ENCODE measurements at regions not wholly inside any gene's neighbourhood (a gene's known extent, or its start where the extent isn't known, plus 50 kb on each side); places are given as distances from the start of the nearest gene placed in this dataset.

- TF ChIP-seq, protein P1, sequence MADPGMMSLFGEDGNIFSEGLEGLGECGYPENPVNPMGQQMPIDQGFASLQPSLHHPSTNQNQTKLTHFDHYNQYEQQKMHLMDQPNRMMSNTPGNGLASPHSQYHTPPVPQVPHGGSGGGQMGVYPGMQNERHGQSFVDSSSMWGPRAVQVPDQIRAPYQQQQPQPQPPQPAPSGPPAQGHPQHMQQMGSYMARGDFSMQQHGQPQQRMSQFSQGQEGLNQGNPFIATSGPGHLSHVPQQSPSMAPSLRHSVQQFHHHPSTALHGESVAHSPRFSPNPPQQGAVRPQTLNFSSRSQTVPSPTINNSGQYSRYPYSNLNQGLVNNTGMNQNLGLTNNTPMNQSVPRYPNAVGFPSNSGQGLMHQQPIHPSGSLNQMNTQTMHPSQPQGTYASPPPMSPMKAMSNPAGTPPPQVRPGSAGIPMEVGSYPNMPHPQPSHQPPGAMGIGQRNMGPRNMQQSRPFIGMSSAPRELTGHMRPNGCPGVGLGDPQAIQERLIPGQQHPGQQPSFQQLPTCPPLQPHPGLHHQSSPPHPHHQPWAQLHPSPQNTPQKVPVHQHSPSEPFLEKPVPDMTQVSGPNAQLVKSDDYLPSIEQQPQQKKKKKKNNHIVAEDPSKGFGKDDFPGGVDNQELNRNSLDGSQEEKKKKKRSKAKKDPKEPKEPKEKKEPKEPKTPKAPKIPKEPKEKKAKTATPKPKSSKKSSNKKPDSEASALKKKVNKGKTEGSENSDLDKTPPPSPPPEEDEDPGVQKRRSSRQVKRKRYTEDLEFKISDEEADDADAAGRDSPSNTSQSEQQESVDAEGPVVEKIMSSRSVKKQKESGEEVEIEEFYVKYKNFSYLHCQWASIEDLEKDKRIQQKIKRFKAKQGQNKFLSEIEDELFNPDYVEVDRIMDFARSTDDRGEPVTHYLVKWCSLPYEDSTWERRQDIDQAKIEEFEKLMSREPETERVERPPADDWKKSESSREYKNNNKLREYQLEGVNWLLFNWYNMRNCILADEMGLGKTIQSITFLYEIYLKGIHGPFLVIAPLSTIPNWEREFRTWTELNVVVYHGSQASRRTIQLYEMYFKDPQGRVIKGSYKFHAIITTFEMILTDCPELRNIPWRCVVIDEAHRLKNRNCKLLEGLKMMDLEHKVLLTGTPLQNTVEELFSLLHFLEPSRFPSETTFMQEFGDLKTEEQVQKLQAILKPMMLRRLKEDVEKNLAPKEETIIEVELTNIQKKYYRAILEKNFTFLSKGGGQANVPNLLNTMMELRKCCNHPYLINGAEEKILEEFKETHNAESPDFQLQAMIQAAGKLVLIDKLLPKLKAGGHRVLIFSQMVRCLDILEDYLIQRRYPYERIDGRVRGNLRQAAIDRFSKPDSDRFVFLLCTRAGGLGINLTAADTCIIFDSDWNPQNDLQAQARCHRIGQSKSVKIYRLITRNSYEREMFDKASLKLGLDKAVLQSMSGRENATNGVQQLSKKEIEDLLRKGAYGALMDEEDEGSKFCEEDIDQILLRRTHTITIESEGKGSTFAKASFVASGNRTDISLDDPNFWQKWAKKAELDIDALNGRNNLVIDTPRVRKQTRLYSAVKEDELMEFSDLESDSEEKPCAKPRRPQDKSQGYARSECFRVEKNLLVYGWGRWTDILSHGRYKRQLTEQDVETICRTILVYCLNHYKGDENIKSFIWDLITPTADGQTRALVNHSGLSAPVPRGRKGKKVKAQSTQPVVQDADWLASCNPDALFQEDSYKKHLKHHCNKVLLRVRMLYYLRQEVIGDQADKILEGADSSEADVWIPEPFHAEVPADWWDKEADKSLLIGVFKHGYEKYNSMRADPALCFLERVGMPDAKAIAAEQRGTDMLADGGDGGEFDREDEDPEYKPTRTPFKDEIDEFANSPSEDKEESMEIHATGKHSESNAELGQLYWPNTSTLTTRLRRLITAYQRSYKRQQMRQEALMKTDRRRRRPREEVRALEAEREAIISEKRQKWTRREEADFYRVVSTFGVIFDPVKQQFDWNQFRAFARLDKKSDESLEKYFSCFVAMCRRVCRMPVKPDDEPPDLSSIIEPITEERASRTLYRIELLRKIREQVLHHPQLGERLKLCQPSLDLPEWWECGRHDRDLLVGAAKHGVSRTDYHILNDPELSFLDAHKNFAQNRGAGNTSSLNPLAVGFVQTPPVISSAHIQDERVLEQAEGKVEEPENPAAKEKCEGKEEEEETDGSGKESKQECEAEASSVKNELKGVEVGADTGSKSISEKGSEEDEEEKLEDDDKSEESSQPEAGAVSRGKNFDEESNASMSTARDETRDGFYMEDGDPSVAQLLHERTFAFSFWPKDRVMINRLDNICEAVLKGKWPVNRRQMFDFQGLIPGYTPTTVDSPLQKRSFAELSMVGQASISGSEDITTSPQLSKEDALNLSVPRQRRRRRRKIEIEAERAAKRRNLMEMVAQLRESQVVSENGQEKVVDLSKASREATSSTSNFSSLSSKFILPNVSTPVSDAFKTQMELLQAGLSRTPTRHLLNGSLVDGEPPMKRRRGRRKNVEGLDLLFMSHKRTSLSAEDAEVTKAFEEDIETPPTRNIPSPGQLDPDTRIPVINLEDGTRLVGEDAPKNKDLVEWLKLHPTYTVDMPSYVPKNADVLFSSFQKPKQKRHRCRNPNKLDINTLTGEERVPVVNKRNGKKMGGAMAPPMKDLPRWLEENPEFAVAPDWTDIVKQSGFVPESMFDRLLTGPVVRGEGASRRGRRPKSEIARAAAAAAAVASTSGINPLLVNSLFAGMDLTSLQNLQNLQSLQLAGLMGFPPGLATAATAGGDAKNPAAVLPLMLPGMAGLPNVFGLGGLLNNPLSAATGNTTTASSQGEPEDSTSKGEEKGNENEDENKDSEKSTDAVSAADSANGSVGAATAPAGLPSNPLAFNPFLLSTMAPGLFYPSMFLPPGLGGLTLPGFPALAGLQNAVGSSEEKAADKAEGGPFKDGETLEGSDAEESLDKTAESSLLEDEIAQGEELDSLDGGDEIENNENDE (IDR thresholded peaks at IDR 0.05; ENCODE audit: insufficient replicate concordance, low read length), result no peak
- no peak for TF ChIP-seq RNF2 (IDR thresholded peaks at IDR 0.05; ENCODE audit: borderline replicate concordance, low read depth, low read length, missing control alignments, poor library complexity, severe bottlenecking)
- no peak for TF ChIP-seq ZNF274 (IDR thresholded peaks at IDR 0.05; ENCODE audit: borderline replicate concordance, extremely low read depth, low read length)
- TF ChIP-seq E2F6 (IDR thresholded peaks at IDR 0.05), result no peak
- TF ChIP-seq RAD21 (IDR thresholded peaks at IDR 0.05 in 1 of 2, conservative IDR thresholded peaks at IDR 0.05 in 1 of 2; ENCODE audit: low read depth in 2 of 2, low read length in 2 of 2), result no peak
- TF ChIP-seq MAFK (IDR thresholded peaks at IDR 0.05; ENCODE audit: low read depth, low read length), result no peak
These were observed 897.5 kb downstream of the TLE1 start (continued) for GRCh38 chr9:80791836-80792235.
